GOT3 (cell line): ENCODE measurements at regions not wholly inside any gene's neighbourhood (a gene's known extent, or its start where the extent isn't known, plus 50 kb on each side); places are given as distances from the start of the nearest gene placed in this dataset.

Experiments
- DNase-seq: peaks from one replicate; lab custom pipeline; 2025; ENCODE audit warnings: mixed read lengths; lab: John Stamatoyannopoulos, UW

DNA sequence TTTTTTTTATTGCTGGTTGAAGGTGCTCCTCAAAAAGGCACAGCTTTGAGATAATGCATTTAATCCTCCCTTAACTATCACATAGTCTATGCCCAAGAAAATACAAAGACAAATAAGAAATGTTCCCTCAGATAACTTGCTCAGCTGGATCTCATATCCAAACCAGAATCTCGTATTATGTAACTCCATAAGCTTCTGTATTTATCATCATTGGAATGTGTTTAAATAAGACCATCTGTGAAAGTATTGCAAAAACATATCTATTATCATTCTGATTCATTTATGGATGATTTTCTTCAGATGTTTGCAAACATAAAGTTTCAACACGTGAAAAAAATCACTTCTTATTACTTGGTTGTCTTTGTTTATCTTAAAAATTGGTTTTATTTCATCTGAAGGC is 190.9 kb downstream of the IRS2 start:
- no peak for DNase-seq

DNA sequence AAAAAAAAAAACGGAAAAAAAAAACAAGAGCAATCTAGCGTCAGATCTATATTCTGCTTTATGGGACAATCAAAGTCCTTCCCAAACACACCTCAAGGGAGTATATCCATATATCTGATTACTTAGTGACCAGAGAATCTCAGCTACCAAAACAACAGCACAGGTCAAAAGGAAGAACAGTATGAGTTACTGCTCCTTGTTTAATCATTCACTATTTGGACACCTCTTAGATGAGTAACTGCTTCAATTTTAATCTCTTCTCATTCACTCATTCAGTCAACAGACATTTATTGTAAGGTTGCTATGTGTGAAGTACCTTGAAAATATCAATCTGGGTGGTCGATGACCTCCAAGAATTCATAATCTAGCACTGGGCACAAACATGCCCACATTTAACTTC is 193.2 kb downstream of the IRS2 start:
- no peak for DNase-seq

DNA sequence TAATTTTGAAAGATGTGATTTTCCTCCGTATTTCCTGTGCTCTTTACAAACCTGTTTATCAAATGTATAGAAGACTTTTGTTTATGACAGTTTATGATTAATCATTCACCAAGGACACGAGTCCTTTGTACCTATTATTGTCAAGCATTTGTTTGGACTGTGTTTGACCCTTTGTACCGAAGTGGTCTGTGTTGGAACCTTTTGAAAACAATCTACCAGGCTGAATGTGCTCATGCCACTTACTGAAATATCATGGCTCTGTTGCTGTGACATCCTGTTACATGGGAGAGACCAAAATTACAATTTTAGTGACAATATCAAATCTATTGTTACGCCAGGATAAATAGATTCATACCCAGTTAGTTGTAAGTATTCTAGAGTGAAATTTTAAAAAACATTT is 193.6 kb downstream of the IRS2 start:
- no peak for DNase-seq

DNA sequence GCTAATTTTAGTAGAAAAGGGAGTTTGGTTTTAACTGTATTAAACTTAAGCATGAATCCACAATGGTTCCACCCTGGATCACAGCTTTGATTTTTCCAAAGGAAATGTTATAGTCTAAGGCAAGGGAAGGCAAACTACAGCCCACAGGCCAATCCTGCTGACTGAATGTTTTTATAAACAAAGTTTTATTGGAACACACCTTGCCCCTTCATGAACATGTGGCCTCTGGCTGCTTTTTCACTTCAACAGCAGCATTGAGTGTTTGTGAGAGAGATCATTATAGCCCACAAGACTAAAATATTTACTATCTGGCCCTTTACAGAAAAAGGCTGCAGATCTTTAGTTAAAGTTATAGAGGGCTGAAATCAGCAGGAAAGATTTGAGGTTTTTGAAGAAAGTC is 198.7 kb downstream of the IRS2 start:
- DNase-seq, result no peak

DNA sequence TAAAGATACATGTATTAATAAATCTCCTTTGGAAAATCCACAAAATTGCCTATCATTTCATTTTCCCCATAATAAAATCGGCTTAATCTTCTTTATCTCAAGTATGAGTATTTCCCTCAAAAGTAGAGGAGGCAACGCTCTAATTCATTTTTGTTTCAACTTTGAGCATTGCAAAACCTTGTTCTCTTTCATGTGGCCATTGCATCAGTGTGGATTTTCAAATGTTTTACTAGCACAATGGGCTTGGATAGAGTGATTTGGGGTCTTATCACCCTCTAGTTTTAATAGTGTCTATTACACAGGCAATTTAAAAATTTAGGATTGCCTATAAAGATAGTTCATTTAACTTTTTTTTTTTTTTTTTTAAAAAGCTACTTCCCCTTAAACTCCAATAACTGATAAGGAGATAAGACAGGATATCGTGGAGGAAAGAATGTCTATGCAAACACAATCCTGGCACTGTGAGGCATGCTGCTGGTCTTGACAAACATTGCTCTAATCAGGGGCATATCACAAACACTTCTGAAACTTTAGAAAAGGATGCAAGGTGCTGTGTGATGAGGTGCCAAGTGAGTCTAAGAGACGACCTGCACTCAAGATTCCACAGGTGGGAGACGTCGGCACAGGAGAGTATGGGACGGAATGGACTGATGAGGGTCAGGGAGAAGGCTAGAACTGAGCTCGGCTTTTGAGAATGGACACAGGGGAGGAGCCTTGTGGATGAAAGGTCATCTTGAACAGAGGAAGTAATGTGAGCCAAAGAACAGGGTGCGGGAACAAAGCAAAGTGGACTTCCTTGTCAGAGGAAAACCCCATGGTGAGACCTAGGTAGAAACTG is 199.7 kb downstream of the IRS2 start:
- no peak for DNase-seq

DNA sequence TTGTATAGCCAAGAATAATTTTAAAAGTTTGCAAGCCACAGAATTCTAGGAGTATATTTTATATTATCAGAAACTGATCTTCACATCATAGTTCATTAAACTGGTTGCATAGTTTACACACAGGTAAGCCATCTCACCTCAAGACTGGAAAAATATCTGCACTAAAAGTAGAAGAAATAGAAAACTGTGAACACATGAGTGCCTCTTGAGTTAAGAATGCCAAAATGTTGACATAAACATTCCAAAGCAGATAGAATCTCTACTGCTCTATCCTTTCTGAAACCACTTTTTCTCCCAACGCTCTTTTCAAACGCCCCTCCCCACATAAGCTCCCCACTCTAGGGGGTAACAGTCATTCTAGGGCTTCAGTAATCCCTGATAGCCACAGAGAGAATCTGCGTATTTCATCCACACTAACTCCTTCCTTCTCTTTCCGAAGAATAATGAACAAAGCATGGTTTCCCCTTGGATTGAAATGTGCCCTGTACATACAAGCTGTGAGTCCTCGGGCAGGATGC is 201.5 kb downstream of the IRS2 start:
- no peak for DNase-seq

DNA sequence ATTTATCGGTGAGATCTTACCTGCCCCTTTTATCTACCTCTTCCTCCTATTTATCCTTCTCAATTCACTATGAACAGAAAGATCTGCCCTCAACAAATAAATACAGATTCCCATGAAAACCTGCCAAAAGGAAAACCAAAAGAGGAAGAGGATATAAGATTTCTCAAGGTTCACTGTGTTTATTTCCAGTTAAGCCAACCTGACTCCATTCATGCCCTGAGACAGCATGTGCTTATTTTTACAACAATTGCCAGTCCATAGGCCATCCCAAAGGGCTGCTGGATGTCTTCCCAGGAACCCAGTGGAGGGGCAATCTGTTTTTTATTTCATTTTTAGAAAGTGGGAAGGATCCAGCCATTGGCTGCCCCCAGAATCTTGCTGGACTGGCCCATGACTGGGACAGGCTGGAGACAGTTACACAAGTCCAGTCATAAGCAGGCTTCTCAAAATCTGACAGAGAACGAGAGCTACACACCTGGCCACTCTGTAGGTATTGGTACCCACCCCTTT is 209.1 kb downstream of the IRS2 start:
- no peak for DNase-seq

DNA sequence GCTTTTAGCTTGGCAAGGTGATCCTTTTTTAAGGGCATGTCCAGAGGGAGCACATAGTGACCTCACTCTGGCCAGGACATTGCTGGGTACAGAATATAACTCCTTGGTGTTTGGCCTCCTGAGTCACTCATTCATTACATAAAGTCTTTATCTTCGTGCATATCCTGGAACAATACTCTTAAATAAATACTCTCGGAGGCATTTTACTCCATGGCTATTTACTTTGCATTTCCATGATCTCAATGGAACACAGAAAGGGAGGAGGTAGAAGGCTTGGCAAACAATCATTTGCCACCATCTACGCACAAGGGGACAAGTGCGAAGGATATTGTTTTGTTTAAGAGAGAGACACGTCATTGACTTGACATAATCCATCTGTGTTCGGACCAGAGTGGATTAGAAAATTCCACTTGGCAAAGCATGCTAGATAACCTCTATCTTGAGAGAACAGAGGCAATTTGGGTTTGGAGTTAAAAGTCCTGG is 210.0 kb downstream of the IRS2 start:
- no peak for DNase-seq

DNA sequence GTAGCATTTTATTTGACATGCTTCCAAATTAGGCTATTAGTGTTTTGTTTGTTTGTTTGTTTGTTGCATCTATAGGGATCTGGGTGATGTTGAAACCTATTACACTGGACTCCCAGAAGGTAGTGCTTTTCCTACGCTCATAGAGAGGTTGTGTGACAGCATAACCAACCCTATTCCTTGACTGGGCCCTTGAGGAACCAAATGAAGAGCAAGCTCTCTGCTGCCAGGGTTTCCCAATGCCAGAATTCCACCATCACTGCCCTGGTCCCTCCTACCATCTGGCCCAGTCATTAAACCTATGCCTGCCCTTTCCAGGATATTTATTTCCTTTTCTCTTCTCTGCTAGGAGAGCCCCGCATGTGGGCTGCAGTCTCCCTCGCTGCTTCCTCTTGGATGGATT is 210.6 kb downstream of the IRS2 start:
- no peak for DNase-seq

DNA sequence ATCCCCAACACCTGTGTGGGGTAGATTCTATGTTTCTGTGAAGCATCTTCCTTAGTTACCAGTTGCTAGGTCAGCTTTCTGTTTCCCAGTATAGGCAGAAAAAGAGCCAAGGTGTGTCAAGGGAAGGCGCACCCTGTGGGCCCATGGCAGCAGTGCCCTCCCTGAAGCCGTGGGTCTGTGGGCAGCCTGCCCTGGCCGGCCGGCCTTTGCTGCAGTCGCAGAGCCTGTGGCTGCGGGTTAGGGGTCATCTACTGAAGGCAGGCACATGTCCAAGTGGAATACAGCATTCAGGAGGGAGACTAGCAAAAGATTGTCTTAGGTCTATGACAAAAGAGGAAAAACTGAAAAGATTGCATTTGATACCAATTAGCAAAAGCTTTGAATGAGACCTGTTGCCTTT is 214.0 kb downstream of the IRS2 start:
- DNase-seq, result no peak

DNA sequence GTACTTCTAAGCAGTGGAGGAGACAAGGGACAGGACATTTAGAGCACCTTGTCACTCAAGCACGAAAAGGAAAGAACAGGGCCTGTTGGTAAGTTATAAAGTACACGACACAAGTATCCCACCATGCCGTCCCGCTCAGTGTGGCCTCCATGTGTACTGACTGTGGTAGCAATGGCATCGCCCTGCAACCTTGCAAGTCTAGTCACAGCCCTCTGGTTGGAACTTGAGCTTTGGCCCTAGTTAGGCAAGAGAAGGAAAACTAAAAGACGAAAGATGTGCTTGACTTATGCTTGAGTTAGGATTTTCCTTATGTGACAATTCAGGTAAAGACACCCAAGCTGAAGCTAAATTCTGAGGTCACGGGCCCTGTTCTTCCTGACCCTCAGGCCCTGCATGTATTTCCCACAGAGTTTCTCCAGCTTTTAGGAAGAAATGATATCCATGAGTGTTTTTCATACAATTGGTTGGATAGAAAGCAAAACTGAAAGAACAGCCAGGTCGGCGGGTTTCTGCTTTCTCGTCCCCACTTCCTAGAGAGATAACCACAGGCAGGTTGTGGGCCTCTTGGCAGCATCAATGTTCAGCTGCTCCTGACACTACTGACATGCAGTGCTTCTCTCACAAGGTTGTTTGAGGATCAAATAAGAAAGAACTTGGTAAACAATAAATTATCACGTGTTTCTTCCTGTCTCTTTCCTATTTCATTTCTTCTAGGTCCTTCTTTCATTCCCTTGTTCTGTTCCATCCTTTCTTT is 216.2 kb downstream of the IRS2 start:
- DNase-seq, result no peak

DNA sequence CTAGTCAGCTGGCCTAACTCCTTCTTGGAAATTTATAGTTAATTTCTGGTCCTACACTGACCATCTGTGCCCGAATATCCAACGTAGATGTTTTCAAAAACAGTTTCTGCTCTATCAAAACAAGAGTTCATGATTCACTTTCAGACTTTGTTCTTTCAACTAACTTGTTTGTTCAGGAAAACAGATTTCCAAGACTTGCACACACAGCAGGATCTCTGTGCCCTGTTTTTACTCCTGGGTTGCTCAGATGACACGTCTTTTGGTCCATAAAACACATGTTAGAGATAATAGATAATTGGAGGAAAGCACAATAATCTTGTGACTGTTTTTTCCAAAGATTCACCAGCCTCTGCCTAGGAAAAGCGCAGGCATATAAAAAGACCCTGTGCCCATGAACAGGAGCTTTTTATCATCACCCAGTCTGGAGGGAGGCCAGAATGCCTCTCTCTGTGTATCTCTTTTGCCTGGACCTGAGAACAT is 218.0 kb downstream of the IRS2 start:
- no peak for DNase-seq

DNA sequence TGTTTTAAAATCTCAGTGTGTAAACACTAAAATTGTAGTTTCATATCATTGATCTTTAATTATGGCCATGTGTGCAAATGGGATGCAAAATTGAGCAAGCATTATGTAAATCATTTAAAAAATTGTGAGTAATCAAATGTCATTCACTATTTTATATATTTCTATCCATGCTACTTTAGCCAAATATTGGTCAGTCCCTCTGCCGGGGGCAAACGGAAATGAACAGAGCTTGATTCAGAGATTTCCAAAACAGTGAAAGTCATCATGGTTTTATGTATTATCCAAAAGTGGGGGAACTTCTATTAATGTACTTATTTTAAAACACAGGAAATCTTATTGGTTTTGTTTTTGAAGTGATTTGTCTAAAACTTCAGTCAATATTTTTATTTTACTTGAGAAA is 219.1 kb downstream of the IRS2 start:
- no peak for DNase-seq

DNA sequence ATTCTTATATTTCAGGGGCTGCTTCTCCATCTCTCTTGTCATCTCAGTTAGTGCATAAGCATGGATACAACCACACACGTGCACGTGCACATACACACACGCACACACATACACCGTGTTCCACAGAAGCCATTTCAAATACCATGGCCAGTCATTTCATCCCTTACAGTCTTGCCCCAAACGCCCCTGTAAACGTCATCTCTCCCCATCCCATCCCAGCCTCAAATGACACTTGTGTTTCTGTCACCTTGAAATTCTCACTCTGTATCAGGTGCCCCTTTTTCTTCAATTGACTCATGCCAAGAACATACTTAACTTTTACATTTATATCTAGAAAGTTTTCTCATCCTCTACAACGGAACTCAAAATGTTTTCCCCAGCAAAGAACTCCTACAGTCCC is 220.5 kb downstream of the IRS2 start:
- DNase-seq, result no peak

DNA sequence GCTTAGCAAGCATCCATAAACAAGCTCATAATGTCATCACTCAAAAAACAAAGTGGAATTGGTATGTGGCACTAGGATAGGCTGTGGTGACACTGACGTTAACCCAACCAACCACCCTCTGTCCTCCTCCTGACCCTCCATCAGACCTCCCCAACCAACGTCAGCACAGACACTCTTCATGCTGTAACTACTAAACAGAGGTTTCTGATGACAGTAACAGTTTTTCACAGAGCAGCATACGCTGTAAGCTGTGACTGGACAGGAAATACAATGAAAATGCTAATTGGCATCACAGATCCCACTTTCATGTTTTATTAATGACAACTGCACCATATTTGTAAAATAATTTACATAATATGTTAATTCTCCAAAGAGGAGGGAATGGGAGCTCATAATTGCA is 238.0 kb downstream of the IRS2 start:
- DNase-seq, result no peak

DNA sequence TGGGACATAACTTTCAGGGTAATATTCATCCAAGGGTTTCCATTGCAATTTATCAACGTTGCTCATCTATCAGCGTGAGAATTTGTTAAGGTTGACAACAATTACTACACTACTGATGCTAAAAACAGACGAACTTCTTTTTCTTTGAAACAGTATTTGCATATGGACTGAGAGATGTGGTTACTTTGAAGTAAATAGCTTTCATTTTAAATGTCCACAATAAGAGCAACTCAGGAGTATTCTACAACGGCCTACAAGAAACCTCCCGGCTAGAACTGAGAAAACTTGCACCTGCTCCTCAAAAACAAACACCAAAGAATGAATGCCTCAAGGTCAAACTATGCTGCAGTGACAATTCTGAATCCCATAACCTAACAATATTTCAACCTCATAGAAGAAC is 238.4 kb downstream of the IRS2 start:
- DNase-seq, result no peak

DNA sequence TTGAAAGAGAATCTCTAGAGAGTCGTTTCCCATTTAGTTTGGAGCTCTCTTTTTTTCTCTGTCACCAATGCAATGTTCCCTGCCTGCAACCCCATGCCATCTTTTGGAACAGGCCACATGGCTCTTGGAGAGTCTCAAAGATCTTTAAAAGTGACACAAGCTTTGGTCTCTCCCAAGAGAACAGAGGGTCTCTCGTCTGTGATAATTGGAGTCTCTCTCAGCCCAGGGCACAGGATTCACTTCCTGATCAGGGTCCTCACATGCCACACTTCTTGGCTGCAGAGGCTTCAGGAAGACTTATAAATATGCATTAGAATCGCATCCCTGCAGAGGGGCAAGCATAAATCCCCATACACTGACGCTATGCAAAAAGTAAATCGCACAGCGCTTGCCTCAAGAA is 240.5 kb downstream of the IRS2 start:
- no peak for DNase-seq

DNA sequence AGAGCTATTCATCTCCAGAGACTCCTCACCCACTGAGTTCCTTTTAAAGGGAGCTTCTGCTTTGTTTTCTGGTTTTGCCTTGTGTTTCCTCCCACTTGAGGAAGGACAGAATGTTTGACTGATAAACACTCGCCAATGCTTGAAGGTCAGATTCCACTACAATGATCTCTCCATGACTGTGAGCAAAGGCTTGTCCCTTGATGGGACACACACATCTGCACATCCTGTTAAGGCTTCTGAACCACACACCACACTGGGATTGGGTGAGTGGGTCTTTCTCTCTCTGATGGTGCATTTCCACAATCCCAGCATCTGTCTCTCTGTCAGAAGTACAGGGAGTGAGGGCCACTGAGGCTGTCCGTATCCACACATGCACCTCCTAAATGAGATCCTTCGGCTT is 245.3 kb downstream of the IRS2 start:
- DNase-seq, result no peak

DNA sequence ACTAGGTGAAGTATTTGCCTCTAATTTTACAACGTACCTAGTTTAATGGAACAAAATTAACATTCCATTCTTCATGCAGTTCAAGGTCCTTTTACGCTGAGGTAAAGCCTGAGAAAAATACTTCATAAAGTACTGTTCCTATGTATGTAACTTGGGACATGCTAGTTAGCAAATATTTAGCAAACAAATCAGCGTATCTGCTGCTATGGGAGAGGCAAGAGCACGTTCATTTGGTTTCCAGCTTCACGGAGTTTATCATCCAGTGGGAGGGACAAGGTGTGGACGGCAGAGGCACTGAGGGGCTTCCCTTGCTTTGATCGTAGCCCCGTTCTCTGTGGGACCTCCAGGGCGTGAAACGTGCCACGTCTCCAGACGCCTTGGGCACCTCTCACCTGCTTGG is 248.8 kb downstream of the IRS2 start:
- no peak for DNase-seq

DNA sequence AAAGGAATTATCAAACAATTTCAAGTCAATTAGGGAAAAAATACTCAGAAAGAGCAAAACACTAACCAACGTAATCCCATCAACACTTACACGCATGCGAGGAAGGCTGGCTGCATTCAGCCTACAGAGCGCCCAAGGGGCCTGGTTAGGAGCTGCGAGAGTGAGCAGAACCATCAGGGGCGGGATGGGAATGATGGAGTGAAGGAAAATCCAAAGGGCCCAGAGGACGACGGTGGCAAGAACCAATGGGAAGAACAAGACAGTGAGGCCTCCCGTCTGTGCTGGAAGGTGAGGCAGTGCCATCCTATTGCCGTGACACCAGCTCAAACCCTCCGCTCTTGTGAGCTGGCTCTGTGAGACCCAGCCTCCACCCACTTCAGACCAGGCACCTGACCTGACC is 253.0 kb downstream of the IRS2 start:
- DNase-seq, result no peak

DNA sequence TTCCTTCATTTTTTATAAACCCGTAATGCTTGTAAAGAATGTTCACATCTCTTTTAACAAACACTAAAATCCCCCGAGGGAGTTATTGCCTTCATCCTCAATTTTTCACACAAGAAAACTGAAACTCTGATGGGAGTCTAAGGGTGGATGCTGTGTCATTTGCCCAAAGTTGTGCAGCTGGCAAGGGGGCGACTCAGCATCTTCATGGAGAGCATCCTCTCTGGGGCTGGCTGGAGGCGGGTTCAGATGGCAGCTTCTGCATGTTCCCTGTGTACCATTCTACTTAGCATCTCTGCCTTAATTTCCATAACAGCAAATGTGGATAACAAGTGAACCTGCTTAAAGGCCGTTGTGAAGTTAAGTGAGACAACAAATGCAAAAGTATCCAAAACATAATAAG is 256.4 kb downstream of the IRS2 start:
- no peak for DNase-seq

DNA sequence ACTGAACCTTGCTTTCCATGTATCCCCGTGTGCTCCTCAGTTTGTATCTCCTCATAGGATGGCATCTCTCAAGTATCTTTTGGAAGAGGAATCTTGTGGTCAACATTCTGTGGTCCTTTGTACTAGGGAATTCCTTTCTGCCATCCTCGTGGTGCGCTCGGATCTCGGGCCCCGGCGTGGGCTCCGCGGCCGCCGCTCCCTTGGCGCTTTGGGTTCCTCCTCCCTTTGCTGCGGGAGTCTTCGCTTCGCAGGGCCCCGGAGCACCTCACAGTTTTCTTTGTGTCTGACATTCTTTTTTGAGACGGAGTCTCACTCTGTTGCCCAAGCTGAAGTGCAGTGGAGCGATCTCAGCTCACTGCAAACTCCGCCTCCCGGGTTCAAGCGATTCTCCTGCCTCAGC is 264.7 kb downstream of the IRS2 start:
- DNase-seq, result no peak

DNA sequence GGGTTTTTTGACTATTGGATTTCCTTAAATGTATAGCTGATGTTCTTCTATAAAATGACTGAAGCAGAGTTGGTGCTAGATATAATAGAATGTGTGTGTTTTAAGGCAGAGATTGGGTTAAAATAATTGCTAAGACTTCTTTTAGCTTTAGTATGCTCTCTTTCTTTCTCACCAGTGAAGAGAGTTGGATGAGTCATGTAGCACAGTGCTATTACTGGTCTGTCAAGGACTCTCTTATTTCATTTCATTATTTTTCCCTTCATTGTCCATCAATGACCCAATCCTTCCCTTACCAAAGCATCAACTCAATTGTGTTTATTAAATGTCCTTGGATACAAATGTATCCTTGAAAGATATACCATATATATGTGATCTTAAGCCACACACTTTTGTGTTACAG is 268.9 kb downstream of the IRS2 start:
- no peak for DNase-seq
